Stimulated activated naive CD4-positive, alpha-beta T cell (primary cell): ENCODE measurements at regions not wholly inside any gene's neighbourhood (a gene's known extent, or its start where the extent isn't known, plus 50 kb on each side); places are given as distances from the start of the nearest gene placed in this dataset.
"Not testable (repeated sequence)": the region's sequence is repeated elsewhere in the genome, so short reads cannot be mapped to it uniquely, and the experiment has no call there.

Experiments used
- DNase-seq, 6 experiments: peaks; one replicate each; lab custom pipeline; 2025; lab: John Stamatoyannopoulos, UW

DNA sequence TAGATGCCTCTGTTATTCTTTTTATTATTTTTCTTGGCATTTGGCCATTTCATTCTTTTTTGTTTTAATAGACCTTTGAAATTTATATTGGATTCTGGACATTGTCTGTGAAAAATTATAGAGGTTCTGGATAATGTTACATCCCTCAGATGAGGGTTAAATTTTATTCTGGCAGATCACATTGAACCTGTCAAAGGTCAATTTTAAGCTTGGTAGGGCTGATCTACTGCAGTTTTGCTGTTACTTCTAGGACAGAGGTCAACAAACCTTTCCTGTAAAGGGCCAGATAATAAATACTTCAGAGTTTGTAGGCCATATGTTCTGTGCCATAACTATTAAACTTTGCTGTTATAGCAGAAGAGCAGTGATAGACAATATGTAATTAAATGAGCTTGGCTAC is 318.9 kb upstream of the DPPA4 start:
- DNase-seq, result no peak

DNA sequence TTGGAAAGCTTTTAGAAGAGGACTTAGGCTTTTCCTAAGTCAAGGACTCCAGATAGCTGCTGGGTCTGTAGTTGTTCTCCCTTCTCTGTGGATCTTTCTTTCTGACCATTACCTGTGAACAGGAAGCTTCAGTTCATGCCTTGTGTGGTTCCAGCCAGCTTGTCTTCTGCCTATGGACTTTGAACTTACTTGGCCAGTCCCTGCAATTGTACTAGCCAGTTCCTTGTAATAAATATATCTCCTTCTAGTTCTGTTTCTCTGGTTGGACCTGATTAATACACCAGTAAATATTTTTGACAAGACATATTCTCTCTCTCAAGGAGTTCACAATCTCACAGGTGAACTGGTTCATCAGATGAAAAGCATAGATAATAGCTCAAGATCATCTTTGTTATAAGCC is 341.3 kb upstream of the DPPA4 start:
- no peak for DNase-seq

DNA sequence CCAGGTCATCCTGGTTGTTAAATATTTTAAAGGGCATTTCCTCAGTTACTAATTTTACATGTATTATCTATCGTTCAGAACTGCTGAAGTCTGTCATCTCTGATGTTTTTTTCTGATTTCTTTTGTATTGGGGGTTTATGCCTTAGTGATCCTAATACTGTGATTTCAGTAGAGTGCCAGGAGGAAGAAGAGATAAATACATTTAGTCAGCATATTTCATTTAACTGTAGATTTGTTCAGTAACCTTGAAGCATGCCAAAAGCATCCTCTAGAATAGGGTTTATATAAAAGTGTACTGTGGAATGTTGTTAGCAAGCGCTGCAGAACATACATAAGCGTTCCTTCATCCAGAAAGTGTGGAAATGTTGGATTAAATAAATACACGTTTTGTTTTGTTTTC is 342.3 kb upstream of the DPPA4 start:
- no peak for DNase-seq

DNA sequence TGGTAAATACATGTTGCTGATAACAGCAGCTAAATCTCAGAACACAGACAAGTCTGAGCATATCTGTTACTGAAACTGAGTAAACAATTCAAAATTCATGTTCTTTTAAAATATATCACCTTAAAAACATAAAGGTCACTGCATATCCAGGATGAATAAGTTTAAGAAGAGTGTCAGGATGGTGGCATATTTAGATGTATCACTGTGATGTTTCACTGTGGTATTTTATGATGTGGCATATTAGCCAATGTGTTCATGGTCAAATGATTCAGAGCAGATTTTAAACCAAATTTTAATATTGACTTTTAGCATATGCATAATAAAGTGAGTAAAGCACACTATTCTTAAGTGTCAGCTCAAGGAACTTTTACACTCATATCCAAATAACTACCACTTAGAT is 346.4 kb upstream of the DPPA4 start:
- no peak for DNase-seq

DNA sequence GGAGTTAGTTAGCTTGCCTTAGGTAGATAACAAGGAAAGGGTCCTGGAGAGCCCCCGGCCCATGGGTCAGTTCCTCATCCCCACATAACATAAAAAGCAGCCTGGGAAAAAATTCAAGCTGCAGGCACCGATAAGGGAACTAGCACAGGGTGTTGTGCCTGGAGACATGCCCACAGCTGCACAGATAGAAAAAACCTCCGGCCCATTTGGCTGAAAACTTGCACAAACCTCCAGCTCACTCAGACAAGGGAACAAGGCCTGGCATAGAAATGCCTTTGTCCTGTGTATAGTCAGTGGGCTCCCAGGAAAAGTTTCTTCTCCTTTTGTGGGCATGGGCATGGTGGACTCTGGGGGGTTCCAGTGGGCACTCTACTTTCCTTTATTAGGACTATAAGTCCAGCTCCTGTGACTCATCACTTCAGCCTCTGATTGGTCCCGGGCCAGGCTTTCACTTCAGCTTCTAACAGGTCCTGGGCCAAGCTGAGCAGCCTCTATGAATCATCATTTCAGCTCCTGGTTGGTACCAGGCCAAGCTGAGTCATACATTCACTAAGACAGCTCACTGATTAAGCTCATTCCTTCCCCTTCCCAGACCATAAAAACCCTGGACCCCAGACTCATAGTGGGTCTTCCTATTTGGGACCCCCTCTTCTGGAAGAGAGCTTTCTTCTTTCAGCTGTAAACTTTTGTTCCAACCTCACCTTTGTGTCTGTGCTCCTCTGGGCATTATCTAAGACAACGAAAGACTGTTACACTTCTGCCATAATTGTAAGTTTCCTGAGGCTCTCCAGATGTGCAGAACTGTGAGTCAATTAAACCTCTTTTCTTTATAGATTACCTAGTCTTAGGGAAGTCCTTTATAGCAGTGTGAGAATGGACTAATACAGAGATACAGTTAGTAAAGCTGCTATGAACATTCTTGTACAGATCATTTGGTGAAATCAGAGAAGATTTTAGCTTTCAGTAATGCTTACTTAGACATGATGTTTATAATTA is 348.0 kb upstream of the DPPA4 start:
- DNase-seq, result no peak

DNA sequence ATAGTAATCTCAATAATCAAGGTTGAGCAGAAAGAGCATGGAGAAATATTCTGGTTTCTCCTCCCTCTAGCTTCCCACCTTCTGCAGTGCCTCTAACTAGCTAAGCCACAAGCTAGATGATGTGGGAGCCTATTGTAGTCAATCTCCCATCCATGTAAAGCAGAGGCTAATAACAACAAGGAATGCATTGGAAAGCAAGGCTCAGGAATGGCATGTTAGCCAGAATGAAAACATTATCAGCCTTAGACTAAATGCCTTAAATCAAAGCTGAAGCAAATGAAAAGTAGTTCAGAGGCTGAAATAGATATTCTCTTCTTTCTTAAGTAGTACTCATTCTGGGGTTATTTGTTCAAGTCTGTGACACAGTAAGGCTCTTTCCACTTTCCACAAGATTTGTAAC is 350.3 kb upstream of the DPPA4 start:
- DNase-seq, result no peak

DNA sequence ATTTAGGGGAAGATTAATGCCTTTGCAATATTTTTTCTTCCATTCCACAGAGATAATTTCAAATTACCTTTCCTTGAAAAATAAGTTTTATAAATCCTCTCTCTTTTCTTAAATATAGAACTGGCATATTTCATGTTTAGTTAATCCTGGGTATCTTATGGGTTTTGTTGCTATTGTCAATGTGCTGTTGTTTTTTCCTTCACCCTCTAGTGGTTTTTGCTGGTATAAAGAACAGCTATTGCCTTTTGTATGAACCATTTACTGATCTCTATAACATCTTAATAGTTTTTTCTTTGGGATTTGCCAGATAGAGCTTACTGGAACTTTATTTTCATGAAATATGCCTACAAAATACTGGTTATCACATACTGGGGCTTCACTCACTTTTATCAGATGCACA is 359.6 kb upstream of the DPPA4 start:
- DNase-seq, result no peak

DNA sequence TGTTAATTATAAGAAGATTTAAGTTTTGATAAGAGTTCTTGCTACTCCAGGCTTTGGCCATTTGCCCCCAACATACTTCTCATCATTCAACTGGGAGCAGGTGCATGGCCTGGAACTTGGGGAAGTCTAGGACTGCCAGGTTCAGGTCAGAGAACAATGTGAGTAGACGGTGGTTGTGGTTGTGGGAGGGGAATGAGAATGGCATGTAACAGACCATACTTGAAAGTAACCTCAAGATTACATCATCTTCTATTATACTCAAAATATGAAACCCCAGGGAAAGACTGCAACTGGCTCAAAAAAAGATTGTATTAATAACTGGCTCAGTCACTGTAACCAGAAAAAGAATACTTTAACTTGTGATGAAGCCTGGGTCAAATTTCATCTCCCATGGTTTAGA is 364.9 kb upstream of the DPPA4 start:
- DNase-seq, result no peak

DNA sequence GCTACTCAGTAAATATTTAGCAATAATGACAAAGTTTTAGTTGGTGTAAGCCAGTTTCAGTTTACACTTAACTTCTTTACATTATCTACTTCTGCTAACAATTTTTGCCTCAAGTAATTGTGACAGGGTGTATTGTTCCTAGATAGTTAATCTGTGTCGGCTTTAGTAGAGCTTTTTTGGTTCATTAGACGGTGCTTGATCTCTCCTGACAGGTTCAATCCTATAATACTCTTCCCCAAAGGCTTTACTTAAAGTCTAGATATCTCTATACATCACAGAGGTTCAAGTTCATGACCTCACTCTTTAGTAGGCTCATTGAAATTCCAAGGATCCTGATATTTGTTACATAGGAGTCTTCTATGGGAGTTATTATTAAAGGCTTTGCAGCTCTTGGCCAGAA is 365.6 kb upstream of the DPPA4 start:
- DNase-seq, result no peak

DNA sequence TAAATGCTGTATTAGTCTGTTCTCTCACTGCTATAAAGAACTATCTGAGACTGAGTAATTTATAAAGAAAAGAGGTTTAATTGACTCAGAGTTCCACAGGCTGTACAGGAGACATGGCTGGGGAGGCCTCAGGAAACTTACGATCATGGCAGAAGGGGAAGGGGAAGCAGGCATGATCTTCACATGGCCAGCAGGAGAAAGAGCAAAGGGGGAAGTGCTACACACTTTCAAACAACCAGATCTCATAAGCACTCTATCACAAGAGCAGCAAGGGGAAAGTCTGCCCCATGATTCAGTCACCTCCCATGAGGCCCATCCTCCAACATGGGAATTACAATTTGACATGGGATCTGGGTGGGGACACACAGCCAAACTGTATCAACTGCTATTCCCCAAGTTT is 367.8 kb upstream of the DPPA4 start:
- DNase-seq, result not testable (repeated sequence)

DNA sequence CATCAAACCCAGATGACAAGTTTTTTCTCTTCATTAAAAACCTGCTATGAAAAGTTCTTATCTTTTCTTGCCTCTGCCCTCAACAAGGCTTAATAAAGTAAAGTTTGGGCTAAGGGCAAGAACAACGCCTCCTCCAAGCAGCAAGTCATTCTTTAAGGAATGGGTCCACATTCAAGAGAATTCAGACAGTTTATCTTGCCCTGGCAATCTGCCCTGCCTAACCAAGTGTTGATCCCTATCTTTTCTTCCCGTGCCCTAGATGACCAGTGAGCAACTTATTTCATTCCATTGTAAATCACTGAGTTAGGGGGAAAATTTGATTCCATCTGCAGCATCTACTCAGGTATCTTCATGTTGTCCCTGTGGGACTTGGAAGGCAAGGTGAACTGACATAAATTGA is 370.3 kb upstream of the DPPA4 start:
- DNase-seq, result no peak

DNA sequence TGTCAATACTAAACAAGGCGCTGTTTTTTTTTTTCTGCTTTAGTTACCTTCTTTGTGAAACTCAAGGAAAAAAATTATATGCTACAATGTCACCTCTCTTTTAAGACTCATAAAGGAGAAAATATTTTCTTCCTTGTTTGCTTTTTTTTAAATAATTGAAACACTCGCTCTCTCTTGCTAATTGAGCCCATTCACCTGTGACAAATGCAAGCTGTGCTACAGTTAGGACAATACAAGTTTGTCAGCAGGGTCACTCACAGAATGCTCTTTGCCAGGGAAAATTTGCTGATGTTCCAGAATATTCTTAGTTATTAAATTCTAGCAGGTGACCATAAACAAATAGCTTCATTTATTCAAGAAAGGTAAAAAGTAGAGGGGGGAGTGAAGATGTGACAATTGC is 375.9 kb upstream of the DPPA4 start:
- DNase-seq, result no peak

DNA sequence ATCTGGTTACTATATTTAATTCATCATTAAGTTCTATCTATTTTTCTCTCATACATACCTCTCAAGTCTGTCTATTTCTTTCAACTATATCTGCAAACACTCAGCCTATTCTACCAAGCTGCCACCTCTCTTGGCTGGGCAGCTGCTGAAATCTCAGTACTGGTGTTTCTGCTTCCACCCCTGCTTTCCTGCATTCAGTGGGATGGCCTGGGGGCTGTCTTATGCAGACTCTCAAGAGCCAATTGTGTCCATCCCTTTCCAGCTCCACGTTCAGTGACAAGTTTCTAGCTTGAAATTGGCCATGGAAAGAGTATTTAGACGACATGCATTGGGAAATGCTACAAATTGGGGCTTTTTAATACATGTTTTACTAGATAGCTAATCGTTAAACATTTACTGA is 378.4 kb upstream of the DPPA4 start:
- DNase-seq, result no peak

DNA sequence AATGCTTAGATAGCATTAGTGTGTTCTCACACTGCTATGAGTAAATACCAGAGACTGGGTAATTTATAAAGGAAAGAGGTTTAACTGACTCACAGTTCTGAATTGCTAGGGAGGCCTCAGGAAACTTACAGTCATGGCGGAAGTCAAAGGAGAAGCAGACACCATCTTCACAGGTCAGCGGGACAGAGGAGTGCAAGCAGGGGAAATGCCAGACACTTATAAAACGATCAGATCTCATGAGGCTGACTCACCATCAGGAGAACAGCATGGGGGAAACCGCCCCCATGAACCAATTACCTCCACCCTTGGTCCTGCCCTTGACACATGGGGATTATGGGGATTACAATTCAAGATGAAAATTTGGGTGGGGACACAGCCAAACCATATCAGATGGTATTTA is 381.5 kb upstream of the DPPA4 start:
- no peak for DNase-seq

DNA sequence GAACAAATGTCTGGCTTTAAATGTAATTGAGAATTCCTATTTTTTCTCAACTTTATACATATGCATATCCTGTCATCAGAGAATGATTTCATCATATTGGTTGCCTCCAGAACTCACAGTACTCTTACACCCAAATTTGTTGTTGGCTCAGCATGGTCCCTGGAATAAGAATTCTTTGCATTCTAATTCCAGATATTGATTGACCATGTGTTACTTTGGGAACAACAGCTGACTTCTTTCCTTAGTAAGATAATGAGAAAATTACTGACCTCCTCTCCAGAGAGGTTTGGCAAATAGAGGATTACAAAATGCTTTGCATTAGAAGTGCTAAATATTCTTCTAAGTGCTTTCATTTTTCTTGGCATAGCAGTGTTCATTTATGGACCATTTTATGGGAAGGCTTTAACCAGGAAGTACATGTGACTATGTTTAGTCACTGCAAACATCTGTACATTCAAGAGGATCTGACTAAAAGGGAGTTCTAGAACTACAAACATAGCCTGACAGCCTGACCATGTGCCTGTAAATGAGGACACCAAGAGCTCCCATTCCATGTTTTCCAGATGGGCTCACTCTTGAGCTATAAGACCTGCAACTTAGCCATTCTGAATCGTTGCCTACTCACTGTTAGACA is 391.6 kb upstream of the DPPA4 start:
- no peak for DNase-seq

DNA sequence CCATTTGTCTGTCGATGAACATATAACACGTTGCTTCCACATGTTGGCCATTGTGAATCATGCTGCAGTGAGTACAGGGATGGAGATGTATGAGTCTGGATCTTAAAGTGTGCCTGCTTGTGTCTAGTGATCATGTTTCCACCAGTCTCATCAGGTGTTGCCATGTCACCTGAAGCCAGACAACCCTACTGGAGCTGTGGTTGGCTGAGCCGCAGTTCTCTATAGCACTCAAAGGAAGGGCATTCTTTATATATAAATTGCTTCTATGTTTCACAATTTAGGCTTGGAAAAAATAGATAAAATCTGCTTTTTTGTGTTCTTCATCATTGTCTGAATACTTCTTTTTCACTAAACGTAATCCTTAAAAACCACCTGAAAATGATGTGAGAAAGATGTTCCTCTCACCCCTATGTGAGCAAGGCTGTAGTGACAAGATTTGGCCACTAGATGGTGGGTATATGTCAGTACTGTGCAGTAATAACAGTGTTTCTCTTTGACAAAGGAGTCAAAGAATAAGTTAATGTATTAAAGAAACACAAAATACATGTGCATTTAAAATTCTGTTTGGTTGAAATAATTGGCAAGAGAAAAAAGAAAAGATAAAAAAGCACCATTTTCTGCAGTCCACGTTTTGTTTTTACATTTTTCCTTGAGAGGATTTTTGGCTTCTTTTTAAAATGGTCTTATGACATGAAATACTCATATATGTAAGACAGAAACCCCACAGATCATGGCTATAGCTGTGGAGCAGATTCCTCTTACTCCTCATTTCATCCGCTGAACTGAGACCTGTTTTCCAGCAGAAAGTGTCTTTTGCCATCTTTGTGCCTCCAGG is 394.5 kb upstream of the DPPA4 start:
- DNase-seq, result peak in 5 of 6 experiments; percentile 12 to 69 (median 36)

DNA sequence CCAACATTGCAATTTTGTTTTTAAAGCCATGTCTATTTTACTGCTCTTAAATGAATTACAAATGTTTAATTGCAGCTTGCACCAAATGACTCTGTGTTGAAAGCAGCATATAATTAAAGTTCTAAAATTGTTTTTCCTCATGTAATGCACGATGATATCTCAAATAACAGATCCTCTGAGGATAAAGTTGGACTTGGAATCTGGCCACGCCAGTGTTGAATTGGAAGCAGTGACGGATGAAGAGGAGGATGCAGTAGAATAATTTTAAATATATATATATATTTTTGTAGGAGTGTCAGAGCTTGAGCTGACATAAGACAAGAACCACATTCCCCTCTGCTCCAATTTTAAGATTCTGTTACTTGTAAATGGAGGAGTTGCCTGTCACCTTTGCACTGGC is 406.6 kb upstream of the DPPA4 start:
- DNase-seq, result no peak

DNA sequence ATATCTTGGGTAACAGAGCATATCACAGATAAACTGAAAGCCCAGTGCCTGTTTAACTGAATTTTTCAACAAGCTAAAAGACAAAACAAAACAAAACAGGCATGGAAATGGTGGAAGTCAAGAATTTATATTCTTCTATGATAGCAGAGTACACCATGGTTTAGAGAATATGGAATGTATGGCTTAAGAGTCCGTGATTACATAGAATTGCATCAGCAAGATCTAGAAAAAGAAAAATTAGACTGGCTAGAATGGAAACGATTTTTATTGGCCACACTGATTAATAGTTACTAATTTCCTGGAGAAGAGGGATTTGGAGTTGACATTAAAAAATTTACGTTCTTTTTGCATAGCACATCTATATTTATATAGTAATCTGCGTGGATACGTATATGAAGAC is 435.2 kb upstream of the DPPA4 start:
- no peak for DNase-seq

DNA sequence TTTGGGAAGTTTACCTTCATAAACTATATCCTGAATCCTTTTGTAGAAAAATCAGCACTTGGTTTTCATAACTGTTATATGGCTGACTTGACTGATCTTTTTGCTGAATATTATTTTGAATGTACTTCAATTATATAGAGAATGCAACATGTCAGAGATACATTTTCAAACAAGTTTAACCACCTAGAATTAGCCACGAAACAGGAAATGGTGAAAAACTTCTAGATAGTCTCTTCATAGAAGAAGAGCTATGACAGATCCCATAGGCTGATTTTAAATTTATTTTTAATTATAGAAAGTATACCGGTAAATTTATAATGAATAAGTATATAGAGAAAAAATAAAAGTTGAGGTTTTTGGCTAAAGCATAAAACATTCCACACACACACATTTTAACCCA is 436.8 kb upstream of the DPPA4 start:
- DNase-seq, result no peak

DNA sequence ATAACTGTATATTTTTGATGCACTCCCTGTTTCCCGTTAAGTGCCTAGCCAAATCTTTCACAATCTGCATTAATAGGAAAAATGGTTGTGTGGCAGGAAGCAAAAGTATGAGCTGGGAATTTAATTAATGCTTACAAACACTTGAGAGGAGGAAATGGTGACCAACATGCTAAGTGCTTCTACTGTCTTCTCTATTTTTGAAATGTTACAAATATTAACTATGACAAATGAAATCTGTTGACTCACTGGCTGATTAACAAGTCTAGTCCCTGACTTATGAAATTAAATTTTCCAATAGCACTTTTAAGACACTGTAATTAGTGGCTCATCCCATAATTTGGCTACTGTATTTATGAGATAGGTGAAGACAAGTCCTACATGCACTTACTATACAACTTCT is 446.9 kb upstream of the DPPA4 start:
- DNase-seq, result no peak

DNA sequence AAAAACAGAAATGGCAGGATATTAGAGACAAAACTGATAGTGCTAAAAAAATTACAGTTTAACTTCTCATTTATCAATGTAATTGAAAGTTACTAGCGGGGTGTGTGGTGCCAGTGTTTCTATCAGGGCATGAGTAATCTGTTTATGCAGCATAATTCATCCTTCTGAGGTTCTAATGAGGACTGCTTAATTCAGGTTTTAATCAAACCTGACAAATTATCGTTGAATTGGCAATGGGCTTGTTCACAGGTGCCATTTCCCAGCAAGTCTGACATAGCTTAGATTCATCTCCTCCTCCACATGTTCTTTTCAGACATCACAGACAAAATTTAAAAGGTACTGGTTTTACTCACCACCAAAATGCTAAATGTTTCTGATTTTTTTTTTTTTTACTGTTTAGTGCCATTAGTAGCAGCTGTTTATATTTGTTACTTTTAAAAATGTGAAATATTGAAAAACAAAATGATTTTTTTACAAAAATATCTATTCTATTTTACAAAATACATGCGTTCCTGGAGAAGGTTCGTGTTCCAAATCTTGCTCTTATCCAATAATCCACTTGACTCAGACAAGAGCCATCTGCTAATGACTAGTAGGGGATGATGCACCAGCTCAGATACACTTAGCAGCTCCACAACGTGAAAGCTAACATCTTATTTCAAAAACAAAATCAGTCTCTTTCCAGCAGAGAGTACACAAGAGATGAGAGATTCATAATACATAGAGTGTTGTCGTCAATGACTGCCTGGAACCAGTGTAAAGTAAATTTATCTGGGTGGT is 447.7 kb upstream of the DPPA4 start:
- DNase-seq, result no peak

DNA sequence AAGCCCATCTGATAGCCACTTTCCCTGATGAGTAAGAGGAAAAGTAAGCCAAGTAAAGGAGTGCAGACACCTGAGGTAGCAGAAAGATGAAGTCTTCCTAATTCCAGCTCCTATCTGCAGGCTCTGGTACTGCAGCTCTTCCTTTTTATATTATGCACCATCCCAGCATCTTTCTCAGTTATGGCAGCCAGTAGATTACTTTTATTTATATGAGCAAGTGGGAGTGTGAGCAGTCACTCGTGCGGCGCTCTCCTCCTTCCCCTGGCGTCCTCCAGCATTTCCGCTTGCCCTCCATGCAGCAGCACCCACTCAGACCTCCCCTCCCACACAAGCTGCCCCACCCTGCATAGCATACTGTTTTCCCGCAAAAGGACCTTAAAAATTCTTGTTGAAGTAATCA is 465.9 kb upstream of the DPPA4 start:
- no peak for DNase-seq
